NCI-H82 (cell line): ENCODE measurements at regions not wholly inside any gene's neighbourhood (a gene's known extent, or its start where the extent isn't known, plus 50 kb on each side); places are given as distances from the start of the nearest gene placed in this dataset.

ENCODE experiments used
- DNase-seq: peaks from one replicate; lab custom pipeline; 2025; lab: John Stamatoyannopoulos, UW

DNA sequence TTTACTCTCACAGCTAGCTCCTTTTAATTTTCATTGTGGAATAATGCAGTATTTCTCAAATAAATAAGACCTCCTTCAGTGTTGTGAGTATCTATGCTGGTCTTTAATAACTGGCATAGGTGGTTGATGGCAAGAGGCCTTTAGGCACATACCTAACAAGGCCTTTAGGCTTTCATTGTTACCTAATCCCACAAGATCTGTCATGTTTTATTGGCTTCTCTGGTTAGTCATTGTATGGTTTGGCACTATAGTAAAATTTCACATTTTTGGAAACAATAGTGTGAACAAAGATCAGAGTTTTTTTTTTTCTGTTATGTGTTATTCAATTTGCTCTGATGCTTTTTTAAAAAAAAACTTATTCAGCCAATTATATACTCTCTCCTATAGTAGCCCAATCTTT lies 89.8 kb upstream of the NEUROD1 start:
- DNase-seq, result no peak

DNA sequence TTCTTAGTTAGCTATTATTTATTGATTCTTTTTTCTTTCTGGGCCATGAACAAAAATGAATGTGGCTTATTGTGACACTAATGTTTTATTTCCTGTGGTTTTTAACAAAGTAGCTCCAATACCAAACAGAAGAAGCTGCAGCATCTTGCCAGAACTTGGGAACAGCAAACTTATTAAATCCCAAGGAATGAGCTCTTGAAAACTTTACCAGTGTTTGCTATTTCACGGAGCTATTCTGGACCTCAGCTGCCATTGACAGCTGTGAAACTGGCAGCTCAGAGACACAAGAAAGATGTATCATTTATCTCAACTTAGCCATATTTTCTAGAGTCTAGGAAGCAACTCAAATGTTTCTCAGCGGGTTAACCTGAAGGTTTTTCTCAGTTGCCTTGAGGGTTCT lies 91.0 kb upstream of the NEUROD1 start:
- no peak for DNase-seq

DNA sequence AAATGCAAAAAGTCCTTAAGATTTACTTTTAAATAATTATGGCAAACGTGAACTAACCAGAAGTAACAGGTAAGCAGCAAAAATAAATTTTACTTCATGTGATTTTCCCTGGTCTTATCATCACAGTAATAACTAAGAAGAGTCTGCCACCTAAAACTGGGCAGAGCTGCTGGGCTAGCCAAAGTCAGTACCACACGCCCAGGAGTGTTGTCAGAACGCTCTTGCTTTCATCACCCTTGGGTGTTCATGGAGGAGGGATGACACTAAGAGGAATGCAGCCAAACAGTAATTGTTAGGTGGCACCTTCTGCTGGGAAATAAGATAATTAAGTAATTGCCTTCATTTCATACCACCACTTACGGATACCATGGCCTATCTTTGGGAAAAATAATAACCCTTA lies 92.0 kb upstream of the NEUROD1 start:
- no peak for DNase-seq

DNA sequence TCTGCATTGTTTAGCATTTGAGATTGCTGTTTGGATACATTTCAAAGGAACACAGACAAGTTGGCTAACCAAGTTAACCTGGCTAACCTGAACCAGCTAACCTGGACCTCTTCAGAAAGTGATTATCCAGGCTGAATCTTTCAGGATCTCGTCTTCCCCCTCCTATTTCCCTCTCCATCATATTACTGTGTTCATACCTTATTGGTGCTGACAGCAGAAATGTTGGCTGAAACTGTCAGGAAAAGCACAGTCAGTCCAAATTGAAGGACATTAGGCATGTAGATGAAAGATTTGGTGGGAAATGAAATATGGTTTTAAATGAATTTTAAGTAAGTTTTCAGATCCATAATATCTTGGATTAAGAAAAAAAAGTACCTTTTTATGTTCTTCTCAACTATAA lies 92.5 kb upstream of the NEUROD1 start:
- DNase-seq, result no peak

DNA sequence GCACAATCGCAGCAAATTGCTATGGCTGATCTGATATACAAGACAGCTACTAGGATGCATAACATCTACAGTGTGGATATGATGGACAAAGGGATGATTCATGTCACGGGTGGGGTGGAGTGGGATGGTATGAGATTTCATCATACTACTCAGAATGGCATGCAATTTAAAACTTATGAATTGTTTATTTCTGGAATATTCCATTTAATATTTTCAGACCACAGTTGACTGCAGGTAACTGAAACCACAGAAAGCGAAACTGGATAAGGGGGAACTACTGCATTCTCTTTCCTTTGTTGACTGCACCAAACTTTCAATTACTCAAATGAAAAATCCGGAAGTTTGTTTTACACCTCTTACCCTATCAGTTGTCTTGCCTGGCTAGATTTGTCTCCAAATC lies 94.4 kb upstream of the NEUROD1 start:
- no peak for DNase-seq

DNA sequence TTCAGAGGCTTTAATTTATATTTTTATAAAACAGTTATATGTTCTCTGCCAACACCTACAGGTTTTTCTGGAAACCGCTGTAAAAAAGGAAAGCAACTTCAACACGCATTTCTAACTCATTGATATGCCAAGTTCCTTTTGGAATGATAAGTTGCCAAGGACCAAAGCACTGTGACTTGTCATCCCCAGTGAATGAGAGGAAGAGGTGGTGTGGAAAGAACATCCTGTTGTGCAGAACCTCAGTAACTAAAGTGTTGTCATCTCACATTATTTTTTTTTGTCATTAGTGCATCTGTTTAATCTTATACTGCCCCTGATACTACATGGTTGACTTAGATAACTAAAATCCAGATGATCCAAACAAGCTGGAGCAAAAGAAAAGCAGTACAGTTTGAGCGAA lies 96.0 kb upstream of the NEUROD1 start:
- DNase-seq, result no peak

DNA sequence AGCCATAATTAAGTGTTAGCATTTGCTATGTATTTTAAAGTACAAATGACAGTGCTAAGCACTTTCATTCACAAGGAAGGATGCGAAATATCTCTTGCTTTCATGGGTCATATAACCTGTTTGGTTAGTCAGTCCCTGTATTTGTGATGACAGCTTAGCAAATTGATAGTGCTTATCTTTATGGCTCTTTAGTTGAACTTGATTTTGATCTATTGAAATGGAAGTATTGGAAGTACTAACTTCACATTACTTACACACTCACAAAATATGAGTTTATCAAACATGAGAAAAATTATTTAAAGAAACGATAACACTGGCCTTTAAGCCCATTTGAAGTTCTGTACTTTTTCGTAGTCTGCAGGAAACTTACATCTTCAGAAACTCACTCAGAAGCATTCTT lies 97.4 kb upstream of the NEUROD1 start:
- DNase-seq, result no peak

DNA sequence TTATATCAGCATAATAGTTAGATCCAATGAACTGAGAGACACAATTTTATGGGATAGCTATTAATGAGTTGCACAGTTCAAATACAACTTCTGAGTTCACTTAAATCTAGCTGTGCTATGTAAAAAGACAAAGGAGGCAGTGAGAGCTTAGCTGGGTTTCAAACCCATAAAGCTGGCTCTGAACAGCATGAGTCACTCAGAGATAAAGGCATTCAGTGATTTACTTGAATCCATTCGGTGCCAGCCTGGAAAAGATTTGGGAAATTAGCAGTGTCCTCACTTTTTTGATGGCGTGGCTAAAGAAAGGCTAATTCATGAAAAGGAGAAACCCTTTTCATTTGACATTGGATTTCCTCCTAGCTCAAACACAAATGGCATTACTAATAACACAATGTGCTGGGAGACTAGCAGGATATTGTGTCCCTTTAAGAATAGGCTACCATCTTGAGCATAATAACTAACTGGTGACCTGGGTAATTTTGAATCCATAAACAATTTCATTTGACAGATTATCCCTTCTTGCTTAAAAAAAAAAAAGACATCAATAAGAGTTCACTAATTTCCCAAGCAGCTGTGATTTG lies 98.4 kb upstream of the NEUROD1 start:
- no peak for DNase-seq

DNA sequence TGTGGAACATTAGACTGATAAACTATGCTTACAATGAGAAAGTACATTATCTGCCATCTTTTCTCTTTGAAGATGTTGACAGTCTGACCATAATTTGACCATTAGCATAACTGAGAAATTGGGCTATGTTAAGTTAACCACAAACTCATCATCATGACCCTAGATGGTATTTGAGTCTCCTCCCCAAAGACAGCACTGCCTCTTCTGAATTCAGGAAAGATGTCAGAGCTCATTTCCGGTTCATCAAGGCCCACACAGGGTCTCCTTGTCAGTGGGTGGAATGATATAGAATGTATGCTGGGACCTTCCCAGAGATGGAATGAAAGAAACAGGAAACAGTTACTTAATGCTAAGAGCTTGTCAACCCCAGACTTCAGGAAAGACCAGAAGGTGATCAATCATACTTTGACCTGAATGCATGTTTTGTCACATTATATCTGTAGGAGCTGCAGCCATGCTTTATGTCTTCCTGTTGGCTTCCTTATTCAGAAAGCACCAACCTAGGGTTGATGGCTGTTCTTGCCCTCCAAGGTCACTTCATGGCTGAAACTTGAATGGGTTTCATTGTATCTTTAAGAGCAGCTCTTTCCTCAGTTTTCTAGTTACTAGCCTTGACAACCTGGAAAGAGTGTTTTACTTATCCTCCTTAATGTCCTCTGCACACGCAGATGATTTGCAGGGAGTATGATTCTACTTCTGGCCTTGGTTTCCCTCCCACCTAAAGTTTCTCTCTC lies 99.1 kb upstream of the NEUROD1 start:
- no peak for DNase-seq

DNA sequence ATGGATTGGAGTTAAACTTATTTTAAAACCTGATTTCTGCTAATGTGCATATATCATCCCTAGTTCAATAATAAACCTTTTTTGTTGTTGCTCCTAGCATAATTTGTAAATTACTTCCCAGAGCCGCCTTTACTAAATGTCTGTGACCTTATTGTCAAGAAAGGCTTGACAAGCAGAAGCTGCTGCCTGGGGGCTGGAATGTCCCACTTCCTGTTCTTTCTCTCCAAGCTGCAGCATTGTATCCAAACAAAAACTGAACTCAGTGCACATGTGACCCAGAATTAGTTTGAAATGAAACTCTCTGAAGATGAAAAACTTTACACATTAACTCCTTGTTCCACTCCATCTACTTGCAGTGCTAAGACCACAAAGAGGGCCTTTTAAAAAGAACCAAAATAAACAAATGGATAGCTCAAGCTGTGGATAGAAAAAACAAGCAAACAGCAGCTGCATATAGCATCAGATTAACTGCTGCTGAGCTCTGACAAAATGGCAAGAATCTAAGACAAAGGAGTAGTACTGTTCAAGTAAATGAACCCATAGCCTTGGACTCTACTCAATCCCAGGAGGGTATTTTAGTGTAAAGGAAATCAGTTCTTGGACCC lies 99.8 kb upstream of the NEUROD1 start:
- no peak for DNase-seq

DNA sequence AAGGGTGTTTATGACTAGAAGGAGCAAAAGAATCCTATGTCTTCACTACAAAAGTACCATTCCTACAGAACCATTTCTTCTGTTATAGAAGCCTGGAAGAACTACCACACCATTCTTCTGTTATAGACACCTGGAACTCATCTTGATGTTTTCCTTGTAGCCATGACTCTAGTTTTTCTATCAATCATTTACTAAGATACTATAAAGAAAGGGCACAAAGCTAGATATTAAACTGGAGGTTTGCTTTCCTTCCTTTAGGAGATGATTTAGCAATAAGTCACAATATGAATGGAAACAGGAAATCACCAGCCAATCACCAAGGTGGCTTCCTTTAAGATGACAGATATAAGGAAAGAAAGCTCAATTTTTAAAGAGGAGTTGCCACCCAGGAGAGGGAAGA lies 100.3 kb upstream of the NEUROD1 start:
- no peak for DNase-seq

DNA sequence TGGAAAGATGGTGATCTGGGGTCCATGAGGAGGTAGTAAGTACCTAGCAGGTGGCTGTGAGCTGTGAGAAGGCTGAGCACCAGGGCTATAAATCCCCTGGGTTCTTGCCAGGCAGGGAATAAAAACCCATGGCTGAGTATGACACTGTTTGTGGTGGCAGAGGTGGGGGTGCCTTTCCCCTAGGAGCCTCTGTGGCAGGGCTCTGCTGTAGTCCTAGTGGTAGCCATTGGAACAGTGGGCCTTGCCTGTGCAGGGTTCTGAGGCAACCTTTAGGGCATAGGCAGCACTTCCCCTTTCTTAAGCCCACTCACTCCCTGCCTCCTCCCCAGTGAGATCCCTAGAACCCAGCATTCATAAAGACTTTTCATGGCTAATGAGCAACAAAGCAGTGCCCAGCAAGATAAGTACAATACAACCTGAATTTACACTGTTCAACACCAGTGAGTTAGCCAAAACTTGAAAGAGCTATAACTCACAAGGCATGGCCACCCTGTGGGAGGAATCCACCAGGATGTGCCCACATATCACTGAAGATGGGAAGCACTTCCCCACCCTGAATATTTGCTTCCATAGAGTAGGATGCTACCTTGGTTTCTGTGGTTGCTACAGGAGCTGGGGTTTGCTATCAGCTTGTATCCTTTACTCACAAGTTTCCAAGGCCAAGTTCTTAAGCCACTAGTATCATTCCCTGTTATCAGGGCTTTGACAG lies 100.9 kb upstream of the NEUROD1 start:
- DNase-seq, result peak; percentile 12

DNA sequence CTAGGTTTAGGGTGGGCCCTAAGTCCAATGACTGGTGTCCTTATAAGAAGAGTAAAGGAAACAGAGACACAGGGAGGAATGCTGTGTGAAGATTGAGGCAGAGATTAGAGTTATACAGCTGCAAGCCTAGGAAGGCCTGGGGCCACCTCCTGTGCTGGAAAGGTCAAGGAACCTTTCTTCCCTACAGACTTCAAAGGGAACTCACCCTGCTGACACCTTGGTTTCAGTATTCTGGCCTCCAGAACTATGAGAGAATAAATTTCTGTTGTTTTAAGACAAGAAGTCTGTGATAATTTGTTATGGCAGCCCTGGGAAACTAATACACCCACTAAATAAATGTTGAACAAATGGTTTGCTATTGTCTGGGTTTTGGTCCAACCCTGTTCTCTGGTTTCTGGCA lies 102.3 kb upstream of the NEUROD1 start:
- DNase-seq, result no peak

DNA sequence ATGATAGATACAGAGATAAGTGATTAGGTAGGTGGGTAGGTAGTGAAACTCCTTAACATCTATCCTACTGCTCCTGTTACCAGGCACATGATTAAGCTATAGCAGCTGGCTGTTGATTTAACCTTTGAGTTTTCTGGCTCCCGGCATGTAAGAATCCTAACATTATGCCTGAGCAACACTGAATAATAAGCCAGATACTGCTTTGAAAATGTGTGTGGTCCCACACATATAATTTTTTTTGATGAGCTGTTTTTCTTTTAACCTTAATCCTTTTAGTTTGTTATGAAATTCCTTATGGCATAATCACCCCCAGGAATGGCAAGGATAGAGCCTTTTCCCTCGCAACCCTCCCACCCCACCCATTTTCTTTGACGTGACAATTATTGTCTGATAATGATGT lies 104.2 kb upstream of the NEUROD1 start:
- no peak for DNase-seq

DNA sequence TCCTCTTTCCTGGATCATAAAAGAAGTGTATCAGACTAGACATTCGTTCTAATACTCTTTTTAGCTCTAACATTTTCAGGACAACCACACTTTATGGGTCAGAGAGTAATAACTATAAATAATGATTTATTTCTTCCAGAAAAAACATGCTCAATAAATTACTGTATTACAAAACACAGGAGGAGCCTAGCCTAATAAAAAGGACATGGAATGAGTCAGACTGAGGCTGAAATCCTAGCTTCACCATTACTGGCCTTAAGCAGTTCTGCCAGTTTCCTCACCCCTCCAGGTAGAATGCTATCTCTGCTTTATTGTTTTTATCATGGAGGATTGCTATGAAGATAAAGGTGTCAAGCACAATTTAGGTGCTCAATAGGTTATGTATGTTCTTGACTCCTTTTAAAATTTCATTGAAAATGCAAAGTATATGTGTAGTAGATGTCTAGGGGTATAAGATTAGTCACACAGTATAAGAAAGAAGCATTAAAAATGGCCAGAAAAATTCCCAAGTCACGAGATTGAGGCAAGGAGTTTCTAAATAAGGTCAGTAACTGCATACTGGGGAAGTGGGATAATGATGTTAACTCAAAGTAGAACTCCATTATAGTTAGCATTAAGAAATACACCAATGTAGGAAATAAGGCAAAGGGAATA lies 105.5 kb upstream of the NEUROD1 start:
- no peak for DNase-seq

DNA sequence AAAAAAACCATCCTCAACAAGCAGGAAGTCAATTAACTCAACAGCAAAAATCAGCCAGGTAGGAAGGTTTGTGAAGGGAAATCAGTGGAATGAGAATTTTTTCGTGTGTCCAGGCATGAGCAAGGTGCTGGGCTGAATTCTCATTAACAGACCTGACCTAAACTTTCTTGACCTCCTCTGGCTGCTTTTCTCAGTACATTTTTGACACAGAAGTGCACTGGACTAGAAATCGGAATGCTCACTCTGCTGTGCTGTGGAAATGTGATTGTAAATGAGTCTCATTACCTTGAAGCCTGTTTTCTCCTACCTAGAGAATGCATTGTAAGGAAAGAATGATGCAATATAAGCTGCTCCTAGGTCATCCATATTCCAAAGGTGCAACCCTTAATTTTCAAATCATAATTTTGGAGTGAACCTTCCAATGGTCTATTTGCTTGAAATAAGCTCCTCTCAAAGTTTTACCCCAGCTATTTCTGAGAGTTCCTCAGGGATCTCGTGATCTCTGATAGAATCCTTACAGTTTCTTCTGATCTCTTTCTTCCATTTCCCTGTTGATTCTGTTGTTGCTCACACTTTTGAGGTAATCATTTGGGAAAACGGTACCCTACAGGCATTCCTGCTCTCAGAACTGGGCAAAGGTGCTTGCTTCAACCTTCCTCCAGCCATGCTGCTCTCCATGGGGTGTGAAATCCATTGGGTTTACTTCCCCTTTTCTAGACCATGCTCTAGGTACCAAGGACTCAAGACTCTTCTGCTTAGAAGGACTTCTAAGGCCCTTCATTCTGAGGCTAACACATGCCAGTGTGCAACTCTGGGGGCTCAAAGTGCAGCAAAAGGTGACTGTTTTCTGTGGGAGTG lies 104.9 kb upstream of the ITPRID2 start:
- DNase-seq, result no peak

DNA sequence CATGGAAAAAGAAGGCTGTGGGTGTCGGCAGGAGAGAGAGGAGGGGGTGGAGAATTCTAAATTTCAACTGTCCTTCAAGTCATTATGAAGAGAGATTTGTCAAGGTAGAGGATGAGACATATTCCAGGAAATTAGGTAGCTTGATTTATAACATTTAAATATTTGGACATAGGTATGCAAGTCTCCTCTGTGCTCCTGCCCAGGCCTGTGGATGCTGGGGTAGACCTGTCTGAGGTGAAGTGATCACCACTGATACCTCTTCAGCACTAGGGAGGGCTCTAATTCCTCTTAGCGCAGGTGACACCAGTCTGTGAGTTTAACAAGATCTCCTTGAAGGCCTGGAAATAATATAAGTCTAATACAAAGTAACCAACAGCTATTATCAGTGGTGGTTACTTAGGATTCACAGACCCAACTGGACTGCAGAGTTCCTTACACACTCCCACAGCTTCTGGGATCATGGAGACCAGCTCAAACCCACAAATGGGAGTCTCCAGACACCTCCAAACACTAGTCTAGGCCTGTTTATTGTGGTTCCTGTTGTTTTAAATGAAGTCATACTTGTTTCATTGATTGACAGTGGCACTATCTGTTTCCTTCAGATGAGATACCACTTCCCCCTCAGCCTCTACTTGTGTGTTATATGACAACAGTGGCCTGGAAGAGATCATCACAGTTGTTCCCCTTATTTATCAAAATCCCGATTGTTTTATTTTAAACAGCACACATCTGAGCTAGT lies 104.1 kb upstream of the ITPRID2 start:
- no peak for DNase-seq

DNA sequence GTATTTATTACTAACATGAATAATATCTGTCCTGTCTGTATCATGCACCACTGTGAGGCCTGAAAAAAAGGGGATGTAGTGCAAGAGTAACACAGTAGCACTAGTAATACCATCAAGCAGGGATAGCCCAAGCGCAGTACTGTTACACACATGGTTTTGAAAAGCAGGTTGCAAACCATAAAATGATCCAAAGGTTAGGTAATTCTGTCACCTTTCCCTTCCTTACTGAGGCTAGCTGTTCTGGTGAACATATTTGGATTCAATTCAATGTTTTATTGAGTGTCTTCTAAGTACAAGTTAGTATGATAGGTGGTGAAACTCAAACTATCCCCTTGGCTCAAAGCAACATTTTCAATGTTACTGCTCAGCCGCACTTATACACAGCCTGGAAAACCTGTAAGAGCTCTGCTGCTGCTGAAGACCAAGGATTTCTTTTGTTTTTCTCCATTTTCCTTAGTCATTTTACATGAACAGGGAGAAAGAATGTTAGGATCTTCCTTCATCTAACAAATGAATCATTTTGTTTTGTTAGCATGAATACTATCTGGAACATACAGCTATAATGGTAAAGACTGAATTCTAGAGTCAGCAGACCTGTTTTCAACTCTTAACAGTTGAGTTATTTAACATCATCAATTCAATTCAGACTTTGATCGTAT lies 102.5 kb upstream of the ITPRID2 start:
- no peak for DNase-seq

DNA sequence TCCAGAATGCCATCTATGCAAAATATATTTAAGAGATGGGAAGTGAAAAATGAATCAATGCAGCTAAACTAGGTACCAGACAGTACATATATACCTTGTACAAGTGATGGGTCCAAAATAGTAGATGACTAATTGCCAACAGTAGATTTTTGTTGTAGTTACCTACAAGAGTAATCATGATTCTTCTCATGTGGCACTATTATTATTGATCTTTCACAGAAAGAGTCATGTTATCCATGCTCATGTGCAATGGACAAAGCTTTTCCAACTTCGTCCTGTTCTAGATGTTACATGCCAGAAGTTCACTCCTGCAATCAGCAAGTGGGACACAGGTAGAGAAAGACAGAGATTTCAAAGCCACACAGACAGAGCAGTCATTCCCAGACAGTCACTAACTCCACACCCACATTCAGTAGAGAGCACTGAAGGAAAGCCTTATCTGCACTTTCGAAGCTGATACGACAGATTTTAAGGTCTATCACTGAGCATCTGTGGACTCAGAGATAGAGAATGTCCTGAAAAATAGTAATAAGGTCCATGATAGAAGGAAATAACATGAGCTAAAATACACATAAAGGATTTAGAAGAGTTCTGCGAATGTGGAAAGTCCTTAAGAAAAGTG lies 101.6 kb upstream of the ITPRID2 start:
- no peak for DNase-seq
